ENCODE measurements at regions not wholly inside any gene's neighbourhood (a gene's known extent, or its start where the extent isn't known, plus 50 kb on each side); places are given as distances from the start of the nearest gene placed in this dataset.

DNA sequence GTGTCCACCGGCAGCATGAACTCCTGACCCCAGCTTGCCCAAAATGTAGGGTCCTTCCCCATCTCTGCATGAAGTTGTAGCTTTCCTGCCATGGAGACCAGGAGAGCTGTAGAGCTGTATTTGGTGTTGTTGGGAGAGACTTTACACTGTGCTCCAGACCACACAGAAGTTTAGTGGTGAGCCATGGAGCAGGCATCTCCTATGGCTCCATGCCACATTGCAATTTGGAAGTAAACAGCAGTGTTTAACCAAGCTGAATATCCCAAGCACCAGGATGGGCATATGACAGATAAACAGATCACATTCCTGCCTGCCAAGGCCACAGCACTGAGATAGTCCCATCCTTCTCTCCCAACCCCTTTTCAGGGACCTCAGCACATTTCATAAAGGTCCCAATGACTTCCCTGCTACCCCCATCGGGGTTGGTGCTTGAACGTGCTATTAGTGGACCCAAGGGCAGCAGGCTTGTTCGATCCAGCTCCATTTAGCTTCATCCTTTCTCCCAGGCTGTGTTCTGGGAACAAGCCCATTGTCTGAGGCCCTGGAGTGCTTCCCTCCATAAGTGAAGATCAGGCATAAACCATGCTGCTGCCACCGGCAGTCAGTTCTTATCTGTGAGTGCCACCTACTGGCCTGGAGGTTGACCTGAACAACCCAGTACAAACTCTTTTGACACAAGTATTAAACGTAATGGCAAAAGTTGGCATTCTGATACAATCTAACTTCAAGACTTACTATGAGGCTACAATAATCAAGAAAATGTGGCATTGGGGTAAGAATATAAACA, 172.3 kb upstream of the ATXN7L3B start:
- Histone ChIP-seq H3K9me3 (ENCODE audit: insufficient read depth, low read depth, low read length) (no peaks in the 10 kb centered on the region), H3K36me3 (ENCODE audit: insufficient read depth, low read length) (no peaks in the 10 kb centered on the region), H3K9me2 (replicated peaks; ENCODE audit: low read depth, low read length) (no peaks in the 10 kb centered on the region), H3K4me1 (ENCODE audit: insufficient read depth, low read length, poor library complexity, severe bottlenecking) (no peaks in the 10 kb centered on the region), H3K27me3 (ENCODE audit: insufficient read depth, low read length, poor library complexity, severe bottlenecking) (no peaks in the 10 kb centered on the region), H3K79me2 (ENCODE audit: insufficient read depth, low read length) (no peaks in the 10 kb centered on the region), H3K4me2 (ENCODE audit: low read depth, low read length, poor library complexity, severe bottlenecking) (no peak overlapping the region), H2AFZ (ENCODE audit: low read length) (peak overlapping the region; percentile 93), H3K9ac (ENCODE audit: low read depth, low read length, poor library complexity, severe bottlenecking) (no peak overlapping the region), H3F3A (ENCODE audit: low read depth) (no peaks in the 10 kb centered on the region), H3K4me3 (ENCODE audit: low read length, poor library complexity, severe bottlenecking) (no peak overlapping the region), H4K20me1 (ENCODE audit: insufficient read depth, low read length, poor library complexity, severe bottlenecking) (no peaks in the 10 kb centered on the region)
- TF ChIP-seq, protein P1, sequence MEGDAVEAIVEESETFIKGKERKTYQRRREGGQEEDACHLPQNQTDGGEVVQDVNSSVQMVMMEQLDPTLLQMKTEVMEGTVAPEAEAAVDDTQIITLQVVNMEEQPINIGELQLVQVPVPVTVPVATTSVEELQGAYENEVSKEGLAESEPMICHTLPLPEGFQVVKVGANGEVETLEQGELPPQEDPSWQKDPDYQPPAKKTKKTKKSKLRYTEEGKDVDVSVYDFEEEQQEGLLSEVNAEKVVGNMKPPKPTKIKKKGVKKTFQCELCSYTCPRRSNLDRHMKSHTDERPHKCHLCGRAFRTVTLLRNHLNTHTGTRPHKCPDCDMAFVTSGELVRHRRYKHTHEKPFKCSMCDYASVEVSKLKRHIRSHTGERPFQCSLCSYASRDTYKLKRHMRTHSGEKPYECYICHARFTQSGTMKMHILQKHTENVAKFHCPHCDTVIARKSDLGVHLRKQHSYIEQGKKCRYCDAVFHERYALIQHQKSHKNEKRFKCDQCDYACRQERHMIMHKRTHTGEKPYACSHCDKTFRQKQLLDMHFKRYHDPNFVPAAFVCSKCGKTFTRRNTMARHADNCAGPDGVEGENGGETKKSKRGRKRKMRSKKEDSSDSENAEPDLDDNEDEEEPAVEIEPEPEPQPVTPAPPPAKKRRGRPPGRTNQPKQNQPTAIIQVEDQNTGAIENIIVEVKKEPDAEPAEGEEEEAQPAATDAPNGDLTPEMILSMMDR (conservative IDR thresholded peaks at IDR 0.05; ENCODE audit: low read length), result peak; percentile 78
- no peak for TF ChIP-seq EZH2phosphoT487 (IDR thresholded peaks at IDR 0.05; ENCODE audit: borderline replicate concordance)

DNA sequence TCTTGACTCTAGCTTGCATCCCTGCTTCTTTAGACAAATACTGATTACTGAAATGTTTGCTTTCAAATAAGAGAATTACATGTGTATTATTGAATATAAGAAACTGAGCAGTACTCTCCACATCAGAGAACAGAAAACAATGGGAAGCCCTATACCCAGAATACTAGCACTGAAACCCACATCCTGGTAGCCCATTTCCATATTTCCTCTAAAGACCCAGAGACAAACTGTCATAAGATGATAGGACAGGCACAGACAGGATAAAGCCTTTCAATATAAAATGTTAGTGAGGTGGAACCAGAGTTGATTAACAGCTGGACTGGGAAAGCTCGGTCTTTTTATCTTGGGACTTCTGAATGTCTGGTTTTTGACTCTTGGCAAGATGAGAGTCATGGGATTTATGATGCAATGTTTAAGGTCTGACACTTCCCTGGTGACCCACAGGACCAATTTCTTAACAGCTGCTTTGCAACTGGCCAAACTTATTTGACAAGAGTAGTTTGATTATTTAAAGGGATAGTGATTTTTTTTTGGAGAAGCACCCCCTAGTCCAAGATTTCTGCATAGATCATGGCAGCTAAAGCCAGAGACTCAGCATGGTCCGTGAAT, 166.9 kb upstream of the ATXN7L3B start:
- Histone ChIP-seq H3K9ac (ENCODE audit: low read depth, low read length, poor library complexity, severe bottlenecking) (no peak overlapping the region), H3K9me3 (ENCODE audit: insufficient read depth, low read depth, low read length) (no peaks in the 10 kb centered on the region), H3K4me3 (ENCODE audit: low read length, poor library complexity, severe bottlenecking) (no peak overlapping the region), H3K27me3 (ENCODE audit: insufficient read depth, low read length, poor library complexity, severe bottlenecking) (no peaks in the 10 kb centered on the region), H2AFZ (ENCODE audit: low read length) (no peak overlapping the region), H3K4me2 (ENCODE audit: low read depth, low read length, poor library complexity, severe bottlenecking) (no peak overlapping the region), H3F3A (ENCODE audit: low read depth) (no peaks in the 10 kb centered on the region), H3K9me2 (replicated peaks; ENCODE audit: low read depth, low read length) (no peaks in the 10 kb centered on the region), H3K79me2 (ENCODE audit: insufficient read depth, low read length) (no peaks in the 10 kb centered on the region), H4K20me1 (ENCODE audit: insufficient read depth, low read length, poor library complexity, severe bottlenecking) (no peaks in the 10 kb centered on the region), H3K4me1 (ENCODE audit: insufficient read depth, low read length, poor library complexity, severe bottlenecking) (no peaks in the 10 kb centered on the region), H3K36me3 (ENCODE audit: insufficient read depth, low read length) (no peaks in the 10 kb centered on the region)
- TF ChIP-seq, protein P1 (conservative IDR thresholded peaks at IDR 0.05; ENCODE audit: low read length), result no peak
- TF ChIP-seq EZH2phosphoT487 (IDR thresholded peaks at IDR 0.05; ENCODE audit: borderline replicate concordance), result no peak

DNA sequence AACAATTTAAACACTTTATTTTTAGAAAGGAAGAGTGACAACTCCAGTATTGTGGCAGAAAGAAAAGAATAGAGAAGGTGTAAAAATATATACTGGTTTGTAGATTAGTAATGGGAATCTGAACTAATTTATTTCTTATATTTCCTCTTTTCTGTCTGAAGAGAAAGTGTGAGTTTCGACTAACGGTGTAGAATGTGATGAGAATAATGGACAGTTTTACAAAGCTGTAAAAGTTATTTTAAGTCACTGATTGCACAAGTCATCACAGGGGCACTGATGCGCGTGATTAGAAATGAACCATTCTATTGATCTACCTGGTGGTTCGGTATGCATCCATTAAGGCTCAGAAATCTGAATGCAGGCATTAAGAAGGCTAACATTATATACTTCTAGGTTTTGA, 158.5 kb upstream of the ATXN7L3B start:
- Histone ChIP-seq H3K9ac (ENCODE audit: low read depth, low read length, poor library complexity, severe bottlenecking) (no peak overlapping the region), H3K4me1 (ENCODE audit: insufficient read depth, low read length, poor library complexity, severe bottlenecking) (no peaks in the 10 kb centered on the region), H3K9me2 (replicated peaks; ENCODE audit: low read depth, low read length) (no peaks in the 10 kb centered on the region; the same call in 1 of the 2 replicates), H3K4me2 (ENCODE audit: low read depth, low read length, poor library complexity, severe bottlenecking) (no peak overlapping the region), H3K27me3 (ENCODE audit: insufficient read depth, low read length, poor library complexity, severe bottlenecking) (no peaks in the 10 kb centered on the region), H4K20me1 (ENCODE audit: insufficient read depth, low read length, poor library complexity, severe bottlenecking) (no peaks in the 10 kb centered on the region), H3K36me3 (ENCODE audit: insufficient read depth, low read length) (no peaks in the 10 kb centered on the region), H3F3A (ENCODE audit: low read depth) (no peaks in the 10 kb centered on the region), H3K4me3 (ENCODE audit: low read length, poor library complexity, severe bottlenecking) (no peak overlapping the region), H2AFZ (ENCODE audit: low read length) (no peak overlapping the region), H3K79me2 (ENCODE audit: insufficient read depth, low read length) (no peaks in the 10 kb centered on the region), H3K9me3 (ENCODE audit: insufficient read depth, low read depth, low read length) (no peaks in the 10 kb centered on the region)
- TF ChIP-seq EZH2phosphoT487 (IDR thresholded peaks at IDR 0.05; ENCODE audit: borderline replicate concordance), result no peak
- TF ChIP-seq, protein P1 (conservative IDR thresholded peaks at IDR 0.05; ENCODE audit: low read length), result no peak

Data from Loucy (cell line).